Caco-2 (cell line): ENCODE measurements at regions not wholly inside any gene's neighbourhood (a gene's known extent, or its start where the extent isn't known, plus 50 kb on each side); places are given as distances from the start of the nearest gene placed in this dataset.

Experiments
- BruUV-seq: library from RNA; stranded (reverse); fragments of 400-500 nt; replicated peaks from 2 replicates; lab custom pipeline; 2021; lab: Mats Ljungman, UMichigan
- CTCF ChIA-PET: fragments of 300-600 bp; sonication (Branson Sonifier 250); formaldehyde crosslinking; loops from one replicate; lab custom pipeline; 2022; ENCODE audit warnings: antibody characterized with exemption; lab: Charles Lee
- POLR2A ChIA-PET: fragments of 300-600 bp; sonication (Branson Sonifier 250); formaldehyde crosslinking; loops from one replicate; lab custom pipeline; 2022; ENCODE audit warnings: antibody characterized with exemption; lab: Charles Lee
- DNase-seq, 2 experiments: peaks; one replicate each; pipeline versions ENCODE4 v3.0.0 to v3.0.0-alpha.2; 2020 to 2022
- H3K27me3 ChIP-seq: replicated peaks from 2 replicates; pipeline ENCODE4 v1.6.0; 2011; ENCODE audit warnings: low read length; ENCODE audit not compliant: control insufficient read depth, insufficient read depth
- H3K36me3 ChIP-seq: 2 replicates; pipeline ENCODE4 v1.5.1; 2011; ENCODE audit warnings: low read length; ENCODE audit not compliant: control insufficient read depth, insufficient read depth
- H3K4me1 ChIP-seq: fragments of 250-450 bp; sonication (Bioruptor Pico); 2 replicates; pipeline ENCODE4 v1.5.1; 2020; ENCODE audit warnings: mild to moderate bottlenecking
- H3K4me3 ChIP-seq: 2 replicates; pipeline ENCODE4 v1.5.1; 2011; ENCODE audit warnings: low read depth, mild to moderate bottlenecking, control low read depth, low read length
- H3K9me3 ChIP-seq: fragments of 250-450 bp; sonication (Bioruptor Pico); 2 replicates; pipeline ENCODE4 v1.5.1; 2020; ENCODE audit warnings: mild to moderate bottlenecking, moderate library complexity
- H3K27ac Mint-ChIP-seq: one replicate; pipeline ENCODE4 v1.8.0; 2022; ENCODE audit warnings: mixed read lengths; ENCODE audit not compliant: unreplicated experiment
- H3K27me3 Mint-ChIP-seq: one replicate; pipeline ENCODE4 v1.8.0; 2022; ENCODE audit warnings: mixed read lengths; ENCODE audit not compliant: insufficient read depth, unreplicated experiment
- H3K36me3 Mint-ChIP-seq: one replicate; pipeline ENCODE4 v1.8.0; 2022; ENCODE audit warnings: mild to moderate bottlenecking, mixed read lengths; ENCODE audit not compliant: insufficient read depth, unreplicated experiment
- H3K4me1 Mint-ChIP-seq: one replicate; pipeline ENCODE4 v1.8.0; 2022; ENCODE audit warnings: low read depth, mixed read lengths; ENCODE audit not compliant: unreplicated experiment
- H3K4me3 Mint-ChIP-seq: one replicate; pipeline ENCODE4 v1.8.0; 2022; ENCODE audit warnings: mild to moderate bottlenecking, moderate library complexity, mixed read lengths; ENCODE audit not compliant: unreplicated experiment
- H3K9me3 Mint-ChIP-seq: one replicate; pipeline ENCODE4 v1.8.0; 2022; ENCODE audit warnings: mixed read lengths; ENCODE audit not compliant: unreplicated experiment
- CTCF ChIP-seq, 2 experiments: fragments of 200-600 bp in 1 of 2; IDR thresholded peaks; 1 replicate in 1 of 2; 2 replicates in 1 of 2; pipeline versions ENCODE4 v1.5.1 to v1.8.0; 2011 to 2022; ENCODE audit warnings: antibody characterized with exemption in 1 of 2, control low read depth in 1 of 2, inconsistent platforms in 1 of 2, low read depth in 1 of 2, low read length in 1 of 2, mild to moderate bottlenecking in 1 of 2, moderate library complexity in 1 of 2; ENCODE audit not compliant: insufficient read depth in 1 of 2, severe bottlenecking in 1 of 2, unreplicated experiment in 1 of 2
- intact Hi-C: fragments of 100-400 bp; cut with micrococcal nuclease; formaldehyde crosslinking; loops from one replicate; pipeline ENCODE4 v1.10.0; 2022; ENCODE audit not compliant: unreplicated experiment

DNA sequence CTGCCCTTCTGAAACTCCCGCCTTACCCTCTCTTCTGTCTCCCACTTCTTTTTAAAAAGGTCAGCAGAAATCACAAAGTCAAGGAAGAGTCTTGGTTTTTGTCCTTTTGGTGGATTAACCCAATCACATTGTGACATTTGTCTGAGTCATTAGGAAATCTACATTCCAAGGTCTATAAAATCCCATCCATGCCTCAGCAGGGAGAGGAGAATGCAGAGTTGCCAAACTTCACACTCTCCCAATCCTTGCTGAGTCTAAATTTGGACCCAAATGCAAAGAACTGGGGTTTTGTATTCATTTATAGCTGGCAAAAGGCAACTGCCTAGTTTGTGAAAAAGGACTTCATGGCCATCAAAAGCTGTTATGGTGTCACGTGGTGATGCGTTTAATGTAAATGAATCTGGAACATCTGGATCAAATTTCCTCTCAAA, 67.9 kb downstream of the TMEM30B start:
- Mint-ChIP-seq H3K27me3 (peaks cover 3% of the 10 kb centered on the region), H3K9me3 (no peaks in the 10 kb centered on the region), H3K27ac (no peak overlapping the region), H3K4me1 (no peaks in the 10 kb centered on the region), H3K36me3 (no peaks in the 10 kb centered on the region), H3K4me3 (no peak overlapping the region)
- no peaks in the 10 kb centered on the region for H3K36me3 ChIP-seq
- H3K9me3 ChIP-seq = no peaks in the 10 kb centered on the region
- H3K4me3 ChIP-seq = no peak overlapping the region
- POLR2A ChIA-PET = no interaction called here
- CTCF ChIA-PET = no interaction called here
- no peaks in the 10 kb centered on the region for H3K4me1 ChIP-seq
- DNase-seq = no peak
- H3K27me3 ChIP-seq = no peaks in the 10 kb centered on the region
- BruUV-seq = no TSS peak
- TF ChIP-seq CTCF (IDR thresholded peaks at IDR 0.05; ENCODE audit: insufficient read depth in 1 of 2, low read depth in 1 of 2, low read length in 1 of 2, severe bottlenecking in 1 of 2, unreplicated experiment in 1 of 2) = no peak
- intact Hi-C loops = no loop called here

DNA sequence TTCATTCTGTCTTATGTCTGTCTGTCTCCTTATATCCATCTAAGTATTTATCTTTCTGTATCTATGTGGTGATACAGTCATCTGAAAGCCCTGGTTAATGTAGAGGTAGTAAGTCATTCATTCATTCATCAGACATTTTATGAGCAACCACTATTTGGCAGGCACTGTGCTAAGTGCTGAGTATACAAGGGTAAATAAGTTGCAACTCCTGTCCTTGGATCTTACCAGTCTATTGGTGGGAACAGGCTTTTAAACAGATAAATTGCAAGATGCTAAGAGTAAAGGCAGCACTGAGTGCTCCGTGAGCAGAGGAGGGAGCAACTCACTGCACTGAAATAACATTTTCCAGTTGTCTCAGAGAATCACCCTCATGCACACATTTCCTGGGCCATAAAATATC, 68.6 kb downstream of the TMEM30B start:
- POLR2A ChIA-PET = no interaction called here
- Histone ChIP-seq H3K9me3 (no peaks in the 10 kb centered on the region), H3K4me3 (no peak overlapping the region), H3K4me1 (no peaks in the 10 kb centered on the region), H3K27me3 (no peaks in the 10 kb centered on the region), H3K36me3 (no peaks in the 10 kb centered on the region)
- H3K36me3 Mint-ChIP-seq = no peaks in the 10 kb centered on the region
- no peaks in the 10 kb centered on the region for H3K9me3 Mint-ChIP-seq
- H3K27ac Mint-ChIP-seq = no peak overlapping the region
- H3K4me1 Mint-ChIP-seq = no peaks in the 10 kb centered on the region
- intact Hi-C loops = no loop called here
- H3K27me3 Mint-ChIP-seq = no peaks in the 10 kb centered on the region
- DNase-seq = no peak
- CTCF ChIA-PET = no interaction called here
- BruUV-seq = no TSS peak
- H3K4me3 Mint-ChIP-seq = no peak overlapping the region
- no peak for TF ChIP-seq CTCF (IDR thresholded peaks at IDR 0.05; ENCODE audit: insufficient read depth in 1 of 2, low read depth in 1 of 2, low read length in 1 of 2, severe bottlenecking in 1 of 2, unreplicated experiment in 1 of 2)

DNA sequence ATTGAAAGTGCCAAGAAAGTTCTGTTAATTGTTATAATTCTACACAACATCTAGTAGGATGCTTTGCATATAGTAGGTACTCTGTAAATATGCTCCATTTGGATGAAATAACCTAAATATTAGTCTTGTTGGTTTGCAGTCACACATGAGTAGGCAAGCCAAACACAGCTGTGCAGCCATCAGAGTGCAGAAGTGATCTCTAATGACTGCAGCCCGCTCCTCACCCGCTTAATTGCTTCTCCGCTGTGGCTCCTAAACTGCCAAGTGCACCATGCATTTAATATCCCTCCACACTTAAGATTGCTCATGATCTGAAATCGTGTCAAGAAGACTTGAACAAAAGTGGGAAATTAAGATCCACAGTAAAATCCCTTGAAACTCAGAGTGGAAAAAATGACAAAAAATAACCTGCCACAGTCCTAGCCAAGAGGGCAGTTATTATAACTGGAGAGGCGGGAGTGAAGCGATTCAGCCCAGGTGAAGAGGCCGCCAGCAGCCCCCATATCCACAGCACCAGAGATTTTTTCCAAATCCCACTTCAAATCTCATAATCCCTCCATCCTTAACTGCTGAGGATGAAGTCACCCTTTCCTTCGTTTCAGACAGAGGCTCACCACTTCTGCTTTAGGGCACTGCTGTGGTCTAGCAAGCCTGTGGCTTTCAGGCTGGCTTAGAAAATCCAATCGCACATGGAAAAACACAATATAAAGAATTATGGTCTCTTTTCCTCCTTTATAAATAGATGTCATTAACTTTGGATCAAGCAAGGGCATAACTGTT, 69.5 kb downstream of the TMEM30B start:
- H3K9me3 Mint-ChIP-seq = no peaks in the 10 kb centered on the region
- ChIA-PET CTCF (no interaction called here), POLR2A (interaction anchor here (0.5 kb wide), 1 partner anchor 38 kb away, joined by 5 read pairs; no protein-coding TSS in a partner anchor)

More for the DNA sequence above, 69.5 kb downstream of the TMEM30B start:
- no peak overlapping the region for H3K4me3 Mint-ChIP-seq
- Histone ChIP-seq H3K4me3 (no peak overlapping the region), H3K36me3 (no peaks in the 10 kb centered on the region), H3K27me3 (no peaks in the 10 kb centered on the region), H3K4me1 (no peaks in the 10 kb centered on the region), H3K9me3 (no peaks in the 10 kb centered on the region)
- intact Hi-C loops = no loop called here
- no peaks in the 10 kb centered on the region for H3K27me3 Mint-ChIP-seq
- H3K4me1 Mint-ChIP-seq = no peaks in the 10 kb centered on the region
- DNase-seq = no peak
- H3K27ac Mint-ChIP-seq = no peak overlapping the region
- TF ChIP-seq CTCF (IDR thresholded peaks at IDR 0.05; ENCODE audit: insufficient read depth in 1 of 2, low read depth in 1 of 2, low read length in 1 of 2, severe bottlenecking in 1 of 2, unreplicated experiment in 1 of 2) = no peak
- no TSS peak for BruUV-seq
- H3K36me3 Mint-ChIP-seq = no peaks in the 10 kb centered on the region
